ENCODE measurements at regions not wholly inside any gene's neighbourhood (a gene's known extent, or its start where the extent isn't known, plus 50 kb on each side); places are given as distances from the start of the nearest gene placed in this dataset.

GRCh38 chr4:19406789-19407188 lies 844.9 kb upstream of the SLIT2 start:
- TF ChIP-seq ISL1 (CRISPR knock-in tag; IDR thresholded peaks at IDR 0.05) = no peak
- no peak for TF ChIP-seq ZFP30 (CRISPR knock-in tag; IDR thresholded peaks at IDR 0.05)
- TF ChIP-seq ARNTL (CRISPR knock-in tag; IDR thresholded peaks at IDR 0.05; ENCODE audit: borderline replicate concordance, low read depth) = no peak
- no peak for TF ChIP-seq ZFP3 (CRISPR knock-in tag; IDR thresholded peaks at IDR 0.05)

Data from SK-N-SH treated with all-trans-retinoic acid at 6 μM for 48 hours (cell line).